GM12875 (cell line): ENCODE measurements at regions not wholly inside any gene's neighbourhood (a gene's known extent, or its start where the extent isn't known, plus 50 kb on each side); places are given as distances from the start of the nearest gene placed in this dataset.

Source experiments
- H3K4me3 ChIP-seq: one replicate; pipeline ENCODE4 v1.5.1; 2011; ENCODE audit warnings: low read depth, low read length, control low read depth
- TF ChIP-seq, protein P1 (sequence below): IDR thresholded peaks from 2 replicates; pipeline ENCODE4 v1.5.1; 2011; ENCODE audit warnings: low read depth, mild to moderate bottlenecking, control low read depth, inconsistent platforms, low read length, moderate library complexity, borderline replicate concordance; ENCODE audit not compliant: insufficient read depth

DNA sequence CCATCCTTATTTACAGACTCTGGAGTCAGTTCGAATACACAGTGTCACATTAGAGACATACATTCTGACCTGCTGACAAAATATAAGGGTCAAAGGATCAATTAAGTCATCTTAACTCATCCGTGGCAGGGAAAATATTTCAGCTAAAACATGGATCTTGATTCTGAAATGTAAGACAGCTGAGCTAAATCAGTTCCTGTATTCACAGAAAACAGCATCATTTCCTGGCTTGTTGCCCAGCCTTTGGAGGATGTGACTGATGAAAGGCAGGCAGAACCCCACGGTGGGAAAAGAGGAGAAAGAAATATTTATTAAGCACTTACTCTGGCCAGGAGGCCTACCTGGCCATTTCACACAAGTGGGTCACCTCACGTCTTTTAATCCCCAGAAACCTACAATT, 101.9 kb downstream of the GAS2L3 start:
- TF ChIP-seq, protein P1, sequence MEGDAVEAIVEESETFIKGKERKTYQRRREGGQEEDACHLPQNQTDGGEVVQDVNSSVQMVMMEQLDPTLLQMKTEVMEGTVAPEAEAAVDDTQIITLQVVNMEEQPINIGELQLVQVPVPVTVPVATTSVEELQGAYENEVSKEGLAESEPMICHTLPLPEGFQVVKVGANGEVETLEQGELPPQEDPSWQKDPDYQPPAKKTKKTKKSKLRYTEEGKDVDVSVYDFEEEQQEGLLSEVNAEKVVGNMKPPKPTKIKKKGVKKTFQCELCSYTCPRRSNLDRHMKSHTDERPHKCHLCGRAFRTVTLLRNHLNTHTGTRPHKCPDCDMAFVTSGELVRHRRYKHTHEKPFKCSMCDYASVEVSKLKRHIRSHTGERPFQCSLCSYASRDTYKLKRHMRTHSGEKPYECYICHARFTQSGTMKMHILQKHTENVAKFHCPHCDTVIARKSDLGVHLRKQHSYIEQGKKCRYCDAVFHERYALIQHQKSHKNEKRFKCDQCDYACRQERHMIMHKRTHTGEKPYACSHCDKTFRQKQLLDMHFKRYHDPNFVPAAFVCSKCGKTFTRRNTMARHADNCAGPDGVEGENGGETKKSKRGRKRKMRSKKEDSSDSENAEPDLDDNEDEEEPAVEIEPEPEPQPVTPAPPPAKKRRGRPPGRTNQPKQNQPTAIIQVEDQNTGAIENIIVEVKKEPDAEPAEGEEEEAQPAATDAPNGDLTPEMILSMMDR: no peak
- no peak overlapping the region for H3K4me3 ChIP-seq

- TF ChIP-seq, protein P1: no peak
- H3K4me3 ChIP-seq: no peak overlapping the region
Measured at GRCh38 chr12:100681074-100681473, 107.6 kb downstream of the GAS2L3 start.

DNA sequence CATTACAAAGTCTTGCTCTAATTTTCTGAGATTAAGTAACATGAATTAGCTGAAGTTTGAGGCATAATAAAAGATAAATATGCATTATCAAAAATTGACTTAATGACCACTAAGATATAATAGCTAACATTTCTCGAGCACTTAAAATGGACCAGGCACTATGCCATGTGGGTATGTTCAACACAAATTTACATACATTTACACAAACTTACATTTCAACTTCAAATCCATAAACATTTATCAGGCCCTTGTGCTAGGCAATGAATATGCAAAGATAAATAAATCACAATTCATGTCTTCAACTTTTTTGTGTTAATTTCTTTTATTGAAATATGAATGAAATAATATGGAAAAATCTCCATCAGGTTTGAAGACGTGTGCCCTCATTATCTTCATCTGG, 108.7 kb downstream of the GAS2L3 start:
- TF ChIP-seq, protein P1: no peak
- no peak overlapping the region for H3K4me3 ChIP-seq

DNA sequence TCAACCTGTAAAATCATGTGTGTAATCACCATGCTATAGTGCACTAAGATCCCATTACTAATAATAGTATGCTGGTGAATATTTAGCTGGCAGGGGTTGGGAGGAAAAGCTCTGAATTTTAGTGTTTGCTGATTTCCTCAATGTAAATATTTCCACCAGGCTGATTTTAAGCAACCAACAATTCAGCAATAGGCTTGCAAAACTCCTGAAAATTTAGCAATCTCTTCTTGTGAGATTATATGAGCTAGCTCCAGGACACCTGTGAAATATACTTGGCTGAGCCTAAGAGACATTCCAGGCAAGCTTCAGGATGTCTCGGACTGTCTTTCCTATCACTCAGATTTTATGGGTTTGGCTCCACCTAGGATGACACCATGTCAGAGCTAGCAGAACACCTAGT, 106.9 kb upstream of the ANO4 start:
- TF ChIP-seq, protein P1: no peak
- no peak overlapping the region for H3K4me3 ChIP-seq

GRCh38 chr12:100688451-100688864, 106.1 kb upstream of the ANO4 start:
- TF ChIP-seq, protein P1: no peak
- H3K4me3 ChIP-seq: no peak overlapping the region

- TF ChIP-seq, protein P1: no peak
- H3K4me3 ChIP-seq: no peak overlapping the region
Measured at GRCh38 chr12:100692502-100692901, 102.1 kb upstream of the ANO4 start.

DNA sequence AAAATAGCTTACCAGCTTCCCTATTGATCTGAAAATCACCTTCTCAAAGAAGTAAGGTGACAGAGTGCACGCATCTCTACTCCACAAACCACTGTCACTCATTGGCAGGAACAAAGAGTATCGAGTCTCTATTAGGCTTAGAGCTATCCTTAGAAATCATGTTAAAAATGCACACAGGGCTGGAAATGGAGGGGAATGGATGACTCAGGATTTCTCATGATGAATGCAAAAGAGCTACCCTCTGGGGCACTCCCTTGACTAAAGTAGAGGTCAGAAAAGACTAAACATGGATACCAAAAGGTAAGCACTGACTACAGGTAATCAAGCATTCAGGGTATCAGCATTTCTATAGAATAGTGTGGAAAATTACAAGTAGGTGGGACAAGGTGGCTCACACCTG, 96.1 kb upstream of the ANO4 start:
- TF ChIP-seq, protein P1: no peak

More for the DNA sequence above, 96.1 kb upstream of the ANO4 start:
- H3K4me3 ChIP-seq: no peak overlapping the region
